OCI-LY3 (cell line): ENCODE measurements at regions not wholly inside any gene's neighbourhood (a gene's known extent, or its start where the extent isn't known, plus 50 kb on each side); places are given as distances from the start of the nearest gene placed in this dataset.

ENCODE experiments used
- CTCF ChIP-seq: fragments of 200-600, 300-600 bp; sonication (generic); IDR thresholded peaks from 2 replicates; pipeline ENCODE4 v1.5.1; 2014; ENCODE audit warnings: antibody characterized with exemption, low read length, low read depth
- EZH2phosphoT487 ChIP-seq: fragments of 200-600 bp; shearing (Covaris generic); IDR thresholded peaks from 2 replicates; pipeline ENCODE4 v1.6.1; 2018; ENCODE audit warnings: antibody characterized with exemption, mixed run types, low read depth

- TF ChIP-seq CTCF (no peak), EZH2phosphoT487 (no peak)
Observed at GRCh38 chr2:160606341-160606740, 112.7 kb upstream of the RBMS1 start.
